Heart right ventricle (tissue), 16 donors: ENCODE measurements at regions not wholly inside any gene's neighbourhood (a gene's known extent, or its start where the extent isn't known, plus 50 kb on each side); places are given as distances from the start of the nearest gene placed in this dataset.

Experiments
- ATAC-seq, 8 donors: fragments of 200-7000 bp; cut with Tn5 transposase; one replicate each; pipeline ENCODE4 v1.9.1; 2020; ENCODE audit warnings: mild to moderate bottlenecking in 8 of 8, moderate library complexity in 8 of 8, moderate number of reproducible peaks in 1 of 8
- DNase-seq, 2 donors: peaks; one replicate each; pipeline ENCODE4 v3.0.0-alpha.2; 2020
- H3K27ac ChIP-seq, 10 donors: fragments of 200-600 bp; sonication (generic) in 2 of 10; one replicate each; pipeline versions ENCODE4 v1.5.0 to v1.8.0; 2020 to 2022; ENCODE audit warnings: mild to moderate bottlenecking in 3 of 10
- H3K27me3 ChIP-seq, 7 donors: fragments of 200-600 bp; one replicate each; pipeline ENCODE4 v1.8.0; 2021 to 2022; ENCODE audit warnings: mild to moderate bottlenecking in 2 of 7
- H3K36me3 ChIP-seq, 9 donors: fragments of 200-600 bp; sonication (generic) in 1 of 9; one replicate each; pipeline versions ENCODE4 v1.5.0 to v1.8.0; 2020 to 2022; ENCODE audit warnings: mild to moderate bottlenecking in 2 of 9
- H3K4me1 ChIP-seq, 9 donors: fragments of 200-600 bp; sonication (generic) in 1 of 9; one replicate each; pipeline versions ENCODE4 v1.5.0 to v1.8.0; 2020 to 2022; ENCODE audit warnings: mild to moderate bottlenecking in 4 of 9
- H3K4me3 ChIP-seq, 10 donors: fragments of 200-600 bp; sonication (generic) in 2 of 10; one replicate each; pipeline versions ENCODE4 v1.5.0 to v1.8.0; 2020 to 2022; ENCODE audit warnings: mild to moderate bottlenecking in 7 of 10, moderate library complexity in 2 of 10
- H3K9me3 ChIP-seq, 11 donors: fragments of 200-600 bp in 10 of 11; sonication (generic) in 2 of 11; one replicate each; pipeline versions ENCODE4 v1.5.0 to v1.8.0; 2013 to 2022; ENCODE audit warnings: mild to moderate bottlenecking in 2 of 11, control low read depth in 1 of 11, moderate library complexity in 1 of 11
- WGBS, 2 donors: extraction: QIAGEN DNeasy Blood & Tissue Kit; methylation state at CpG; one replicate each; pipeline ENCODE4 v1.1.7; 2013; ENCODE audit warnings: inconsistent platforms in 1 of 2; 5-methylcytosine and 5-hydroxymethylcytosine counted together
- intact Hi-C, 10 donors: fragments of 100-400 bp; cut with DNase I; formaldehyde crosslinking; loops; one replicate each; pipeline versions ENCODE4 v1.11.1 to v1.14.2; 2022
- TF ChIP-seq, protein P1 (sequence below), 9 donors: fragments of 200-600 bp; sonication (generic) in 2 of 9; IDR thresholded peaks; one replicate each; pipeline versions ENCODE4 v1.5.0 to v1.8.0; 2021 to 2022; ENCODE audit warnings: antibody characterized with exemption in 9 of 9, mild to moderate bottlenecking in 5 of 9, moderate library complexity in 1 of 9
- donor health status: Arrhythmogenic right ventricular cardiomyopathy.
- donor health status: ischemic (EF 13 %, LVEDD 7.1; RV severe dilation, severe dysfunction).
- donor health status: healthy with polysubstance abuse.
- donor health status: DM: no; HTN: yes; CAD: no.
- donor health status: DM: no; HTN: no; CAD: no.
- donor health status: ischemic (EF 25% LVEDD 6.9; RV normal size, moderate dysfunction).
- donor health status: ischemic (EF 25% LVEDD 5.7; RV mildly dilated, moderate dysfunction).
- donor health status: healthy.
- donor health status: DM: yes; HTN: yes; CAD: no.
- donor health status: Ischemic cardiomyopathy.
- donor health status: ischemic (EF 35%, LVEDD 5.7; RV mildly dilated, moderate dysfunction).
- donor health status: nonischemic (EF 11% LVEDD 7.7; RV severe dilation, severe dysfunction).
- donor health status: DM: yes; HTN: yes; CAD: no.
- donor health status: PGD.
- donor health status: ischemic (EF 29% LVEDD 5.4; RV normal size, mild dysfunction).
- donor health status: nonischemic (EF 23%, LVEDD 6.1; RV moderate dilation, normal function).

DNA sequence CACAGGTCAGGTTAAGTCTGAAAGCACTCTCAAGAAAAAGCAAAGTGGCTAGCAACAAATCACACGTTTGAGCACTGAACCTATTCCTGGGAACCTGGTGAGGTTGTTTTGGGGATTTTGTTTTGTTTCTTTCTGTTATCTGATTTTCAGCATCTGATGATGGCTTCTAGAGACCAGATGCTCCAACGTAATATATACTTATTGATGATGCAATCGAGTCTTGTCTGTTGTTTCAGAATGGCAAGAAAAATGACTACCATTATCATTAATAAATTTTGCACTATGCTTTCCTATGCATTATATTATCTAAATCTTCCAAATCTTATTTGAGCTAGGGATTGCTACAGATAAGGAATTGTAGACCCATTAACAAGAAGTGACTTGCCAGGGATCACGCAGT lies 312.3 kb upstream of the FAT3 start:
- WGBS, 2 donors, result 80% methylated on average over 4 of the region's 4 CpGs
- Histone ChIP-seq H3K4me3 (no peak overlapping the region), H3K27ac (no peak overlapping the region), H3K4me1 (no peaks in the 10 kb centered on the region), H3K27me3 (peaks cover 0 to 4% (median 0%) of the 10 kb centered on the region in 7 donors), H3K9me3 (peaks cover 0 to 7% (median 0%) of the 10 kb centered on the region in 11 donors), H3K36me3 (no peaks in the 10 kb centered on the region)
- DNase-seq, result no peak
- intact Hi-C loops, result no loop called here
- no peak for ATAC-seq
- TF ChIP-seq, protein P1, sequence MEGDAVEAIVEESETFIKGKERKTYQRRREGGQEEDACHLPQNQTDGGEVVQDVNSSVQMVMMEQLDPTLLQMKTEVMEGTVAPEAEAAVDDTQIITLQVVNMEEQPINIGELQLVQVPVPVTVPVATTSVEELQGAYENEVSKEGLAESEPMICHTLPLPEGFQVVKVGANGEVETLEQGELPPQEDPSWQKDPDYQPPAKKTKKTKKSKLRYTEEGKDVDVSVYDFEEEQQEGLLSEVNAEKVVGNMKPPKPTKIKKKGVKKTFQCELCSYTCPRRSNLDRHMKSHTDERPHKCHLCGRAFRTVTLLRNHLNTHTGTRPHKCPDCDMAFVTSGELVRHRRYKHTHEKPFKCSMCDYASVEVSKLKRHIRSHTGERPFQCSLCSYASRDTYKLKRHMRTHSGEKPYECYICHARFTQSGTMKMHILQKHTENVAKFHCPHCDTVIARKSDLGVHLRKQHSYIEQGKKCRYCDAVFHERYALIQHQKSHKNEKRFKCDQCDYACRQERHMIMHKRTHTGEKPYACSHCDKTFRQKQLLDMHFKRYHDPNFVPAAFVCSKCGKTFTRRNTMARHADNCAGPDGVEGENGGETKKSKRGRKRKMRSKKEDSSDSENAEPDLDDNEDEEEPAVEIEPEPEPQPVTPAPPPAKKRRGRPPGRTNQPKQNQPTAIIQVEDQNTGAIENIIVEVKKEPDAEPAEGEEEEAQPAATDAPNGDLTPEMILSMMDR (IDR thresholded peaks at IDR 0.05), result no peak

DNA sequence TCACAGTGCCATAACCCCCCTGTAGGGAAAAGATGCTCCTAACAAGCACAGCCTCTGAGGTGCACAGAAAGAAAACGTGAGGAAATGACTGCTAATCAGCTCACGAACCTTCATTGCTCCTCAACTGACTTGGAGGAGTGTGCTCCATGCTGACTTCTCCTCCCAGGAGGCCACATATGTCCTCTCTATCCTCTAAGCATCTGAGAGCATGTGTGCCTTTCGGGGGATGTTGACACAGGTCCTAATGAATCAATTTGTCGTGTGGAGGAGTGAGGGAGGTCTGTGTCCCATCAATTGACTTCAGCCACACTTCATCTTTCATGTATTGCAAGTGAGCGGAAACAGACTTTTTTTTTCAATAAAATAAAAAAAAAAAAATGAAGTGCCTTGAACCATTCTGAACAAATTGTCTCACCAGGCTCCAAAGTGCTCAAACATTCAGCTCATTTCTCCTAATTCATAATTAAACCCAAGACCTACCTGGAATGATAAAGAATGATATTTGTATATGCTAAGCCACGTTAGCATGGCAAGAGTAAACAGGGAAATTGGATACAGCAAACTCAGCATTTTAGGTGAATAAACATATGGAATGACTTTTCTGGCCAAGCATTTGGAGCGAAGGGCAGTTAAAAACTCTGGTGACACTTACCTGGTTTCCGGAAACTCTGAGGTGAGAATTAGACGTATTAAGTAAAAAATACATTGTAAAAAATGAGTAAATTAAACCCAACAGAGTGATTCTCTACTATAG lies 317.6 kb upstream of the FAT3 start:
- H3K4me1 ChIP-seq, result no peaks in the 10 kb centered on the region
- ATAC-seq, result no peak
- H3K27me3 ChIP-seq, result peaks cover 0 to 2% (median 0%) of the 10 kb centered on the region in 7 donors
- no peak overlapping the region for H3K4me3 ChIP-seq
- WGBS, 2 donors, result 71 to 76% methylated on average over 9 of the region's 9 CpGs
- TF ChIP-seq, protein P1 (IDR thresholded peaks at IDR 0.05), result no peak
- DNase-seq, result no peak
- intact Hi-C loops, result no loop called here
- H3K36me3 ChIP-seq, result no peaks in the 10 kb centered on the region
- H3K27ac ChIP-seq, result no peak overlapping the region
- H3K9me3 ChIP-seq, result peaks cover 0 to 3% (median 0%) of the 10 kb centered on the region in 11 donors

DNA sequence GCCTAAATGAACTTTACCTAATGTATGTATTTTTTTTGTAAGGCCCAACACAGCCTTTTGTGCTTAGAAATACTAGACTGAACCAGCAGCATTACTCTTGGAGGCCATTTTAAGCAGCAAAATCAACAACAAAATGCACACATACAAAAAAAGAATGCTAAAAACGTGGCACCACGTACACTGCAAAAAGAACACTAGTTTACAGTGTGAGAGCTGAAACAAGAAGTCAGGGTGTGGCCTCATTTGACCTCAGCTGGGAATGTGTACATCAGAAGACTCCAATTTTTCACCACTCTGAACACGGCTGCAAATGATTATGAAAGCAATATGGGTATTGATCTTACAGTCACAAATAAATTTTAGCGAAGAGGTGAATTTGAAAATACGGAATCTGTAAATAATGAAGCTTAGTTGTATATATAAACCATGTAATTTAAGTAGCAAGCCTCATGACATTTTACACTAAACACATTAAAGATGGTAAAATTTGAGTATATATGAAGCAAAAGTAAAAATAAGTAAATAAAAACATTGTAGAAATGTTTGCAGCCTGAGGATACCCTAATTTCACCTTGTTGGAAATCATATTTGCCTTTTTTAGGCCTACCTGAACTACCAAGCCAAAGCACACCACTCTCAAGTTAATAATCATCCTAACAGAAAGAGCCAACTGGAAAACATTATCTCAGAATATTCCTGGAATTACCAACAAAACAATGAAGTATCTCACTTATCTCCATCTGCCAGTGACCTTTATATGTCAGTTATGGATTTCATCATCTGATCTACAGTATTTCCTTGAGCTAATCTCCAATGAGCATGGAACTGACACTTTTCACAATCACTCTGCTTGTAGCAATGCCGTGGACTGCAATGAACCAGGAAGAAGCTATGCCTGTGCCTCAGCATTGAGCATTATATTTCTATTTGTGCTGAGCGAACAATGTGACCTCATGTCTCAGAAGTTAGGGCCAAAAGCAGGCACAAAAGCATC lies 319.5 kb upstream of the FAT3 start:
- no peaks in the 10 kb centered on the region for H3K36me3 ChIP-seq
- TF ChIP-seq, protein P1 (IDR thresholded peaks at IDR 0.05), result no peak
- H3K27me3 ChIP-seq, result no peaks in the 10 kb centered on the region
- intact Hi-C loops, result no loop called here
- no peak overlapping the region for H3K4me3 ChIP-seq
- H3K4me1 ChIP-seq, result no peaks in the 10 kb centered on the region
- ATAC-seq (no peak), DNase-seq (no peak)
- WGBS, 2 donors, result 83 to 88% methylated on average over 7 of the region's 7 CpGs
- no peak overlapping the region for H3K27ac ChIP-seq
- H3K9me3 ChIP-seq, result peaks cover 0 to 5% (median 0%) of the 10 kb centered on the region in 11 donors

DNA sequence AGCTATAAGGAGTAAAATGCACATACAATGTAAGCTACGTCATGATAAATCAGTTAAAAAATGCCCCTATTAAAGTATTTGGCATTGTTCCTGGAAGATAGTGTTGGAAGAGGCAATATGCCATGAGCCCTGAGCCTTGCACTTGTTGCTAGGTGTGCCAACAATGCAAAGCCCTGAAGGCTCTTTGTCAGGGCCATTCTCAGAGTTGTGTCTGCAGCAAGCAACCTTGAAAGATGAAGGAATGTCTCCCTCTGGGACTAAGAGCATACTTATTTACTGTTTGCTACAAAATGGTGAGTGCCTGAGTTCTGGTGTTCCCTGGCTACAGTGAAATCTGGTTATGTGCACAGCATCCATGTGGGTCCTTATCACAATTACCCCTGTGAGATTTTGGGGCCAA lies 322.3 kb upstream of the FAT3 start:
- H3K27me3 ChIP-seq, result no peaks in the 10 kb centered on the region
- H3K27ac ChIP-seq, result no peak overlapping the region
- TF ChIP-seq, protein P1 (IDR thresholded peaks at IDR 0.05), result no peak
- H3K4me3 ChIP-seq, result no peak overlapping the region
- intact Hi-C loops, result no loop called here
- H3K9me3 ChIP-seq, result peaks cover 0 to 5% (median 0%) of the 10 kb centered on the region in 11 donors
- H3K4me1 ChIP-seq, result no peaks in the 10 kb centered on the region
- no peak for DNase-seq
- ATAC-seq, result no peak
- 47 to 58% methylated on average over 1 of the region's 1 CpG for WGBS, 2 donors
- no peaks in the 10 kb centered on the region for H3K36me3 ChIP-seq
